ENCODE measurements at regions not wholly inside any gene's neighbourhood (a gene's known extent, or its start where the extent isn't known, plus 50 kb on each side); places are given as distances from the start of the nearest gene placed in this dataset.

GRCh38 chr4:8737075-8737474 lies 134.6 kb downstream of the HMX1 start (continued):
- no peak for TF ChIP-seq TBP (IDR thresholded peaks at IDR 0.05; ENCODE audit: low read depth, low read length)
- TF ChIP-seq POLR2AphosphoS5 (IDR thresholded peaks at IDR 0.05; ENCODE audit: low read depth, low read length), result no peak
- TF ChIP-seq CTCF (IDR thresholded peaks at IDR 0.05; ENCODE audit: control extremely low read depth in 1 of 3, insufficient read depth in 1 of 3, low read depth in 1 of 3, low read length in 3 of 3), result no peak

Measured in H1 (cell line).